GM12878 (cell line): ENCODE measurements at regions not wholly inside any gene's neighbourhood (a gene's known extent, or its start where the extent isn't known, plus 50 kb on each side); places are given as distances from the start of the nearest gene placed in this dataset.

Experiments used
- ATAC-seq: fragments of 200-7000 bp; cut with Tn5 transposase; 3 replicates; pipeline ENCODE4 v1.9.1; 2020; ENCODE audit warnings: mild to moderate bottlenecking, moderate library complexity
- BruUV-seq: library from RNA; stranded (reverse); fragments of 400-500 nt; replicated peaks from 2 replicates; lab custom pipeline; 2021; lab: Mats Ljungman, UMichigan
- CTCF ChIA-PET: fragments of 300-600 bp; sonication (Branson Sonifier 250); formaldehyde crosslinking; extraction: SDS; loops from one replicate; lab custom pipeline; 2021; ENCODE audit warnings: inconsistent platforms; lab: Yijun Ruan, JAX
- POLR2A ChIA-PET: fragments of 350-600 bp; formaldehyde crosslinking; extraction: SDS; loops from one replicate; lab custom pipeline; 2021; ENCODE audit warnings: inconsistent platforms; lab: Charles Lee
- RAD21 ChIA-PET: fragments of 300-600 bp; sonication (Branson Sonifier 250); formaldehyde crosslinking; loops from one replicate; lab custom pipeline; 2023; ENCODE audit warnings: antibody characterized with exemption; ENCODE audit not compliant: unreplicated experiment; lab: Charles Lee
- SMC1A ChIA-PET: fragments of 300-600 bp; sonication (Branson Sonifier 250); formaldehyde crosslinking; loops from one replicate; lab custom pipeline; 2023; ENCODE audit not compliant: unreplicated experiment, uncharacterized antibody; lab: Charles Lee
- DNase-seq: peaks from one replicate; pipeline ENCODE4 v3.0.0-alpha.2; 2011; ENCODE audit warnings: low read depth, low spot score
- FAIRE-seq: peaks from 3 replicates; lab custom pipeline; 2011; peaks lifted over from hg19 to GRCh38; lab: Jason Lieb, UNC
- H2AFZ ChIP-seq: 2 replicates; pipeline ENCODE4 v1.6.0; 2011; ENCODE audit warnings: low read depth, low read length, control low read depth; ENCODE audit not compliant: control insufficient read depth
- H3K27ac ChIP-seq: 2 replicates; pipeline ENCODE4 v1.5.1; 2011; ENCODE audit warnings: control low read depth; ENCODE audit not compliant: control insufficient read depth, insufficient read depth
- H3K27me3 ChIP-seq, 2 experiments: replicated peaks in 1 of 2; 2 replicates each; pipeline versions ENCODE4 v1.6.0 to v1.6.1; 2011; ENCODE audit warnings: low read length in 1 of 2; ENCODE audit not compliant: control insufficient read depth in 2 of 2, insufficient read depth in 2 of 2
- H3K36me3 ChIP-seq, 2 experiments: 2 replicates each; pipeline ENCODE4 v1.5.1; 2011; ENCODE audit warnings: low read length in 1 of 2; ENCODE audit not compliant: control insufficient read depth in 2 of 2, insufficient read depth in 2 of 2
- H3K4me1 ChIP-seq: 2 replicates; pipeline ENCODE4 v1.6.1; 2011; ENCODE audit warnings: mild to moderate bottlenecking, low read length, moderate library complexity, mixed read lengths; ENCODE audit not compliant: control insufficient read depth, insufficient read depth
- H3K4me2 ChIP-seq: 2 replicates; pipeline ENCODE4 v1.6.0; 2011; ENCODE audit warnings: control low read depth; ENCODE audit not compliant: control insufficient read depth, insufficient read depth
- H3K4me3 ChIP-seq: fragments of 200-600 bp; sonication (generic); 2 replicates; pipeline ENCODE4 v1.5.1; 2016
- H3K79me2 ChIP-seq: 2 replicates; pipeline ENCODE4 v1.6.0; 2011; ENCODE audit warnings: low read length; ENCODE audit not compliant: control insufficient read depth, insufficient read depth
- H3K9ac ChIP-seq: 2 replicates; pipeline ENCODE4 v1.8.0; 2011; ENCODE audit warnings: low read length, control low read depth, mixed read lengths; ENCODE audit not compliant: control insufficient read depth, insufficient read depth
- H3K9me3 ChIP-seq: replicated peaks from 3 replicates; pipeline ENCODE4 v1.5.1; 2011; ENCODE audit warnings: mild to moderate bottlenecking, low read length; ENCODE audit not compliant: control insufficient read depth, insufficient read depth
- H4K20me1 ChIP-seq: 2 replicates; pipeline ENCODE4 v1.6.0; 2011; ENCODE audit not compliant: control insufficient read depth, insufficient read depth
- FOXM1 ChIP-seq: IDR thresholded peaks from 2 replicates; pipeline ENCODE4 v1.6.1; 2012; ENCODE audit warnings: low read depth, mild to moderate bottlenecking, inconsistent platforms, low read length, moderate library complexity
- KLF5 ChIP-seq: fragments of 450-650 bp; IDR thresholded peaks from 2 replicates; pipeline ENCODE4 v1.6.1; 2014; ENCODE audit warnings: mild to moderate bottlenecking; ENCODE audit not compliant: partially characterized antibody
- PAX5 ChIP-seq: IDR thresholded peaks from 2 replicates; pipeline ENCODE4 v1.6.1; 2011; ENCODE audit warnings: low read depth, low read length, borderline replicate concordance
- POLR2A ChIP-seq: IDR thresholded peaks from 2 replicates; pipeline ENCODE4 v1.6.1; 2011; ENCODE audit warnings: low read depth, mild to moderate bottlenecking, low read length
- RAD21 ChIP-seq: IDR thresholded peaks from 2 replicates; pipeline ENCODE4 v1.6.1; 2011; ENCODE audit warnings: mild to moderate bottlenecking, low read depth, low read length, moderate library complexity; ENCODE audit not compliant: insufficient read depth
- RFX5 ChIP-seq: IDR thresholded peaks from 2 replicates; pipeline ENCODE4 v1.6.1; 2011; ENCODE audit warnings: low read depth, low read length, improper control_type of control experiment
- SUPT20H ChIP-seq: IDR thresholded peaks from 2 replicates; pipeline ENCODE4 v1.6.1; 2011; ENCODE audit warnings: low read depth, mild to moderate bottlenecking, low read length, moderate library complexity, borderline replicate concordance; ENCODE audit not compliant: control insufficient read depth
- TAF1 ChIP-seq: IDR thresholded peaks from 2 replicates; pipeline ENCODE4 v1.6.1; 2011; ENCODE audit warnings: mild to moderate bottlenecking, low read depth, low read length, borderline replicate concordance
- TCF3 ChIP-seq: IDR thresholded peaks from 2 replicates; pipeline ENCODE4 v1.6.1; 2012; ENCODE audit warnings: low read depth, mild to moderate bottlenecking, low read length, borderline replicate concordance; ENCODE audit not compliant: insufficient read depth
- WRNIP1 ChIP-seq: IDR thresholded peaks from 2 replicates; pipeline ENCODE4 v1.6.1; 2011; ENCODE audit warnings: low read depth, low read length, improper control_type of control experiment, borderline replicate concordance
- ZNF622 ChIP-seq: fragments of 450-650 bp; IDR thresholded peaks from 2 replicates; pipeline ENCODE4 v1.6.1; 2017; ENCODE audit warnings: mild to moderate bottlenecking, inconsistent platforms
- WGBS: methylation state at CpG from one replicate; pipeline ENCODE4 v1.1.6; 2016; ENCODE audit warnings: low lambda C conversion rate; ENCODE audit not compliant: insufficient replicate concordance, insufficient coverage; ENCODE audit errors: missing lambda C conversion rate; 5-methylcytosine and 5-hydroxymethylcytosine counted together
- in situ Hi-C: fragments of 300-500 bp; cut with MboI; formaldehyde crosslinking; loops from 9 replicates; pipeline ENCODE4 v1.14.3; 2018; ENCODE audit warnings: mixed read lengths
- intact Hi-C: fragments of 100-400 bp; cut with micrococcal nuclease; formaldehyde crosslinking; loops from one replicate; pipeline ENCODE4 v1.14.2; 2022; ENCODE audit not compliant: unreplicated experiment
- TF ChIP-seq, protein P1 (sequence below): fragments of 450-650 bp; formaldehyde crosslinking; IDR thresholded peaks from 2 replicates; pipeline ENCODE4 v1.4.0; 2022; ENCODE audit warnings: mild to moderate bottlenecking, moderate library complexity
- TF ChIP-seq, protein P2 (sequence below): fragments of 450-650 bp; IDR thresholded peaks from 2 replicates; pipeline ENCODE4 v1.6.1; 2016; ENCODE audit warnings: mild to moderate bottlenecking
- TF ChIP-seq, protein P3 (sequence below): fragments of 450-650 bp; IDR thresholded peaks from 2 replicates; pipeline ENCODE4 v1.6.1; 2014; ENCODE audit warnings: mild to moderate bottlenecking
- TF ChIP-seq, protein P4 (sequence below), 3 experiments: IDR thresholded peaks in 2 of 3; conservative IDR thresholded peaks in 1 of 3; 2 replicates each; pipeline ENCODE4 v1.5.1; 2011; ENCODE audit warnings: low read depth in 3 of 3, low read length in 3 of 3, mild to moderate bottlenecking in 3 of 3, control low read depth in 2 of 3, moderate library complexity in 2 of 3, inconsistent platforms in 1 of 3, mixed read lengths in 1 of 3; ENCODE audit not compliant: control insufficient read depth in 2 of 3, insufficient read depth in 1 of 3; ENCODE audit errors: extremely low read depth in 1 of 3

- TF ChIP-seq, protein P1, sequence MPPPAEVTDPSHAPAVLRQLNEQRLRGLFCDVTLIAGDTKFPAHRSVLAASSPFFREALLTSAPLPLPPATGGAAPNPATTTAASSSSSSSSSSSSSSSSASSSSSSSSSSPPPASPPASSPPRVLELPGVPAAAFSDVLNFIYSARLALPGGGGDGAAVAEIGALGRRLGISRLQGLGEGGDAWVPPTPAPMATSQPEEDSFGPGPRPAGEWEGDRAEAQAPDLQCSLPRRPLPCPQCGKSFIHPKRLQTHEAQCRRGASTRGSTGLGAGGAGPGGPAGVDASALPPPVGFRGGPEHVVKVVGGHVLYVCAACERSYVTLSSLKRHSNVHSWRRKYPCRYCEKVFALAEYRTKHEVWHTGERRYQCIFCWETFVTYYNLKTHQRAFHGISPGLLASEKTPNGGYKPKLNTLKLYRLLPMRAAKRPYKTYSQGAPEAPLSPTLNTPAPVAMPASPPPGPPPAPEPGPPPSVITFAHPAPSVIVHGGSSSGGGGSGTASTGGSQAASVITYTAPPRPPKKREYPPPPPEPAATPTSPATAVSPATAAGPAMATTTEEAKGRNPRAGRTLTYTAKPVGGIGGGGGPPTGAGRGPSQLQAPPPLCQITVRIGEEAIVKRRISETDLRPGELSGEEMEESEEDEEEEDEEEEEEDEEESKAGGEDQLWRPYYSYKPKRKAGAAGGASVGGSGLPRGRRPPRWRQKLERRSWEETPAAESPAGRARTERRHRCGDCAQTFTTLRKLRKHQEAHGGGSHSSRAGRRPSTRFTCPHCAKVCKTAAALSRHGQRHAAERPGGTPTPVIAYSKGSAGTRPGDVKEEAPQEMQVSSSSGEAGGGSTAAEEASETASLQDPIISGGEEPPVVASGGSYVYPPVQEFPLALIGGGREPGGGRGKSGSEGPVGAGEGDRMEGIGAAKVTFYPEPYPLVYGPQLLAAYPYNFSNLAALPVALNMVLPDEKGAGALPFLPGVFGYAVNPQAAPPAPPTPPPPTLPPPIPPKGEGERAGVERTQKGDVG (CRISPR knock-in tag): no peak
- no peak for TF ChIP-seq ZNF622
Measured at GRCh38 chr14:85125291-85125670, 404.7 kb upstream of the FLRT2 start (continued).

DNA sequence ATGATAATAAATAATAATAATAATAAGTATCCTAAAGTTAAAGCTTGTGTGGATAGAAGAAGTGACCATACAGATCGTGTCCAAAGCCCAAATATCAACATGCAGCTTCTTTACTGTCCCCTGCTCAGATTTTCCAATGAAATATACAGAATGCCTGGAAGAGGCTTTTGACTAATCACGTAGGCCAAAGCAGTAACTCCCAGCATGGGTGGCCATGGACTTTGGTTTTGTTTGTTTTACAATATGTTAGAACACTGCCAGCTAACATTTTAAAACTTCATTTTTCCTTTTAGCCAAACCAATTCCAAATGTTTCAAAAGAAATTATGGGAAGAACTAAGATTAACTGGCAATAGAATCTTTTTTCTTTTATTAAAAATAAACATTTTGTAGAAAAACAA lies 400.0 kb upstream of the FLRT2 start:
- in situ Hi-C loops: no loop called here
- no peaks in the 10 kb centered on the region for H3K79me2 ChIP-seq
- no peak for ATAC-seq

More for the DNA sequence above, 400.0 kb upstream of the FLRT2 start:
- Histone ChIP-seq H3K4me1 (no peaks in the 10 kb centered on the region), H3K27me3 (no peaks in the 10 kb centered on the region), H3K36me3 (no peaks in the 10 kb centered on the region), H3K4me2 (no peak overlapping the region), H3K9me3 (no peaks in the 10 kb centered on the region), H3K4me3 (no peak overlapping the region), H3K27ac (no peak overlapping the region), H3K9ac (no peak overlapping the region), H2AFZ (no peak overlapping the region), H4K20me1 (no peaks in the 10 kb centered on the region)
- intact Hi-C loops: no loop called here
- ChIA-PET POLR2A (no interaction called here), CTCF (no interaction called here), RAD21 (no interaction called here), SMC1A (no interaction called here)
- BruUV-seq: no TSS peak
- DNase-seq (no peak), FAIRE-seq (no peak)
- WGBS: 3% methylated on average over 2 of the region's 2 CpGs
- TF ChIP-seq PAX5 (no peak), POLR2A (no peak), FOXM1 (no peak), SUPT20H (no peak), RFX5 (no peak), RAD21 (no peak), TAF1 (no peak), TCF3 (no peak), WRNIP1 (no peak), KLF5 (no peak)
- TF ChIP-seq, protein P2, sequence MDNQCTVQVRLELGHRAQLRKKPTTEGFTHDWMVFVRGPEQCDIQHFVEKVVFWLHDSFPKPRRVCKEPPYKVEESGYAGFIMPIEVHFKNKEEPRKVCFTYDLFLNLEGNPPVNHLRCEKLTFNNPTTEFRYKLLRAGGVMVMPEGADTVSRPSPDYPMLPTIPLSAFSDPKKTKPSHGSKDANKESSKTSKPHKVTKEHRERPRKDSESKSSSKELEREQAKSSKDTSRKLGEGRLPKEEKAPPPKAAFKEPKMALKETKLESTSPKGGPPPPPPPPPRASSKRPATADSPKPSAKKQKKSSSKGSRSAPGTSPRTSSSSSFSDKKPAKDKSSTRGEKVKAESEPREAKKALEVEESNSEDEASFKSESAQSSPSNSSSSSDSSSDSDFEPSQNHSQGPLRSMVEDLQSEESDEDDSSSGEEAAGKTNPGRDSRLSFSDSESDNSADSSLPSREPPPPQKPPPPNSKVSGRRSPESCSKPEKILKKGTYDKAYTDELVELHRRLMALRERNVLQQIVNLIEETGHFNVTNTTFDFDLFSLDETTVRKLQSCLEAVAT: no peak
- TF ChIP-seq, protein P3, sequence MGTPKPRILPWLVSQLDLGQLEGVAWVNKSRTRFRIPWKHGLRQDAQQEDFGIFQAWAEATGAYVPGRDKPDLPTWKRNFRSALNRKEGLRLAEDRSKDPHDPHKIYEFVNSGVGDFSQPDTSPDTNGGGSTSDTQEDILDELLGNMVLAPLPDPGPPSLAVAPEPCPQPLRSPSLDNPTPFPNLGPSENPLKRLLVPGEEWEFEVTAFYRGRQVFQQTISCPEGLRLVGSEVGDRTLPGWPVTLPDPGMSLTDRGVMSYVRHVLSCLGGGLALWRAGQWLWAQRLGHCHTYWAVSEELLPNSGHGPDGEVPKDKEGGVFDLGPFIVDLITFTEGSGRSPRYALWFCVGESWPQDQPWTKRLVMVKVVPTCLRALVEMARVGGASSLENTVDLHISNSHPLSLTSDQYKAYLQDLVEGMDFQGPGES: no peak
- TF ChIP-seq, protein P4, sequence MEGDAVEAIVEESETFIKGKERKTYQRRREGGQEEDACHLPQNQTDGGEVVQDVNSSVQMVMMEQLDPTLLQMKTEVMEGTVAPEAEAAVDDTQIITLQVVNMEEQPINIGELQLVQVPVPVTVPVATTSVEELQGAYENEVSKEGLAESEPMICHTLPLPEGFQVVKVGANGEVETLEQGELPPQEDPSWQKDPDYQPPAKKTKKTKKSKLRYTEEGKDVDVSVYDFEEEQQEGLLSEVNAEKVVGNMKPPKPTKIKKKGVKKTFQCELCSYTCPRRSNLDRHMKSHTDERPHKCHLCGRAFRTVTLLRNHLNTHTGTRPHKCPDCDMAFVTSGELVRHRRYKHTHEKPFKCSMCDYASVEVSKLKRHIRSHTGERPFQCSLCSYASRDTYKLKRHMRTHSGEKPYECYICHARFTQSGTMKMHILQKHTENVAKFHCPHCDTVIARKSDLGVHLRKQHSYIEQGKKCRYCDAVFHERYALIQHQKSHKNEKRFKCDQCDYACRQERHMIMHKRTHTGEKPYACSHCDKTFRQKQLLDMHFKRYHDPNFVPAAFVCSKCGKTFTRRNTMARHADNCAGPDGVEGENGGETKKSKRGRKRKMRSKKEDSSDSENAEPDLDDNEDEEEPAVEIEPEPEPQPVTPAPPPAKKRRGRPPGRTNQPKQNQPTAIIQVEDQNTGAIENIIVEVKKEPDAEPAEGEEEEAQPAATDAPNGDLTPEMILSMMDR (IDR thresholded peaks at IDR 0.05 in 2 of 3, conservative IDR thresholded peaks at IDR 0.05 in 1 of 3; ENCODE audit: control insufficient read depth in 2 of 3, extremely low read depth in 1 of 3, insufficient read depth in 1 of 3, low read depth in 3 of 3, low read length in 3 of 3): no peak
